ENCODE measurements at regions not wholly inside any gene's neighbourhood (a gene's known extent, or its start where the extent isn't known, plus 50 kb on each side); places are given as distances from the start of the nearest gene placed in this dataset.

- DNase-seq (ENCODE audit: low spot score): no peak
- TF ChIP-seq CTCF (IDR thresholded peaks at IDR 0.05; ENCODE audit: extremely low read depth, insufficient read depth, missing control alignments): no peak
- in situ Hi-C loops (cut with MboI; ENCODE audit: low pct_unique_long_range_greater_than_20kb, low sequenced_read_pairs, unreplicated experiment): no loop called here
Observed at GRCh38 chr14:95402578-95402977, 82.9 kb upstream of the CLMN start.

GRCh38 chr14:95402176-95402575 lies 82.5 kb upstream of the CLMN start:
- in situ Hi-C loops (cut with MboI; ENCODE audit: low pct_unique_long_range_greater_than_20kb, low sequenced_read_pairs, unreplicated experiment): no loop called here
- no peak for TF ChIP-seq CTCF (IDR thresholded peaks at IDR 0.05; ENCODE audit: extremely low read depth, insufficient read depth, missing control alignments)
- no peak for DNase-seq (ENCODE audit: low spot score)

- in situ Hi-C loops (cut with MboI; ENCODE audit: low pct_unique_long_range_greater_than_20kb, low sequenced_read_pairs, unreplicated experiment): no loop called here
- no peak for TF ChIP-seq CTCF (IDR thresholded peaks at IDR 0.05; ENCODE audit: extremely low read depth, insufficient read depth, missing control alignments)
- no peak for DNase-seq (ENCODE audit: low spot score)
Observed at GRCh38 chr14:95398630-95399547, 79.2 kb upstream of the CLMN start.

- no peak for TF ChIP-seq CTCF (IDR thresholded peaks at IDR 0.05; ENCODE audit: extremely low read depth, insufficient read depth, missing control alignments)
- in situ Hi-C loops (cut with MboI; ENCODE audit: low pct_unique_long_range_greater_than_20kb, low sequenced_read_pairs, unreplicated experiment): no loop called here
- DNase-seq (ENCODE audit: low spot score): no peak
Observed at GRCh38 chr14:95397325-95397724, 77.6 kb upstream of the CLMN start.

GRCh38 chr14:95396221-95396620 lies 76.5 kb upstream of the CLMN start:
- in situ Hi-C loops (cut with MboI; ENCODE audit: low pct_unique_long_range_greater_than_20kb, low sequenced_read_pairs, unreplicated experiment): no loop called here
- no peak for DNase-seq (ENCODE audit: low spot score)
- no peak for TF ChIP-seq CTCF (IDR thresholded peaks at IDR 0.05; ENCODE audit: extremely low read depth, insufficient read depth, missing control alignments)

- no peak for TF ChIP-seq CTCF (IDR thresholded peaks at IDR 0.05; ENCODE audit: extremely low read depth, insufficient read depth, missing control alignments)
- in situ Hi-C loops (cut with MboI; ENCODE audit: low pct_unique_long_range_greater_than_20kb, low sequenced_read_pairs, unreplicated experiment): no loop called here
- DNase-seq (ENCODE audit: low spot score): no peak
Observed at GRCh38 chr14:95395098-95395737, 75.5 kb upstream of the CLMN start.
